ENCODE measurements at regions not wholly inside any gene's neighbourhood (a gene's known extent, or its start where the extent isn't known, plus 50 kb on each side); places are given as distances from the start of the nearest gene placed in this dataset.
A peak's percentile ranks its signal among the peaks of the same experiment; 100 is the strongest.

DNA sequence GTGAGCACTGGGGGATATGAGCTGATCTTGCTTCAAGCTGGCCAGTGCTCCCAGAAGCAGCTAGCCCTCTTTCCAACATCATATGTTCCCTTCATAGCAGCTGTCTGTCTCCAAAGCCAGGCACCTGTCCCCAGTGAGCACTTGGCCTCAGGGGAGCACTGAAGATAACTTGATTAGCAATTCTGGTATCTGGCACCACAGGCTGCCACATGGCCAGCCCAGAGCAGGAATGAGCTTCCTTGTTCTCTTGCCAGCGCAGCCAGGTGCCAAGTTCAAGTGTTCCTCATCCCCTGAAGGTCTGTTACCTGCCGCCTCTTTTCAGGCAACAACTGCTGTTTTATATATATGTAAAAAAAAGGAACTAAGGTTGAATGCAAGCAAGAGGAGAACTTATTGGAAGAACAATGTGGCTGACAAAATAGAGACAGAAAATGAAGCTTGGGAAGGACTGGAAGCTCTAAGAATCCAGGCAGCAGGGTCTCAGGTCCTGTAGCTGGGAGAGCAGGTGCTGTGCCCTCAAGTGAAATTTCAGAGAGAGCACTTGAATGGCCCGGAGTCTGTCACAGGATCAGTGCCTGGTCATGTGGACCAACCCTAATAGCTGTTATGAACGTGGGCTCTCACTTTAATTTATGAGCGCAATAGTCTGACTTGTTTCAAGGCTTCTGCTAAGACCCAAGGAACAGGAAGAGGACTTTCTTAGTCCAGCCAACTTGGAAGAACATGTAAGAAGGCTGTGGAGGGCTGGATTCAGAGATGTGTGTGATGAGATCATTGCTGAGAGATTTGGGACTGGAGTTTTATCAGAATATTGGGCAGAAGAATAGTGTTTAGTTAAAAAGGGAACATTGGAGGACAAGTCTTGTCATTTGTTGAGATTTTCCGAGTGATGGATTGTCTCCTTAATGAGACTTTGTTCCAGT, 267.2 kb downstream of the GLRX3 start:
- no peaks in the 10 kb centered on the region for H3K9me3 ChIP-seq (ENCODE audit: control insufficient read depth in 2 of 3, insufficient read depth in 1 of 3, low read length in 3 of 3)

GRCh38 chr10:130404476-130405055, 268.4 kb downstream of the GLRX3 start:
- Histone ChIP-seq H3K4me3 (ENCODE audit: low read length in 3 of 3) (no peak overlapping the region), H3K36me3 (ENCODE audit: control insufficient read depth in 2 of 3, insufficient read depth in 3 of 3, low read length in 3 of 3) (no peaks in the 10 kb centered on the region), H3K27ac (ENCODE audit: low read depth in 2 of 2, low read length in 2 of 2) (no peak overlapping the region), H3K27me3 (ENCODE audit: control insufficient read depth, insufficient read depth, low read length) (no peaks in the 10 kb centered on the region), H3K9ac (ENCODE audit: low read length in 3 of 3) (no peak overlapping the region), H3K4me1 (ENCODE audit: control insufficient read depth in 2 of 3, insufficient read depth in 2 of 3, low read depth in 1 of 3, low read length in 3 of 3) (no peaks in the 10 kb centered on the region), H3K9me3 (ENCODE audit: control insufficient read depth in 2 of 3, insufficient read depth in 1 of 3, low read length in 3 of 3) (no peaks in the 10 kb centered on the region)
- peak in 1 of 5 donors; percentile 3 for DNase-seq
- no peak for TF ChIP-seq CTCF (IDR thresholded peaks at IDR 0.05; ENCODE audit: borderline replicate concordance, extremely low read depth, insufficient read depth)
- FAIRE-seq, result no peak
- intact Hi-C loops (cut with DNase I), result no loop called here

More for the DNA sequence above, 267.2 kb downstream of the GLRX3 start:
- no peak overlapping the region for H3K9ac ChIP-seq (ENCODE audit: low read length in 3 of 3)
- H3K36me3 ChIP-seq (ENCODE audit: control insufficient read depth in 2 of 3, insufficient read depth in 3 of 3, low read length in 3 of 3), result no peaks in the 10 kb centered on the region
- H3K4me3 ChIP-seq (ENCODE audit: low read length in 3 of 3), result no peak overlapping the region
- no peak for TF ChIP-seq CTCF (IDR thresholded peaks at IDR 0.05; ENCODE audit: borderline replicate concordance, extremely low read depth, insufficient read depth)
- FAIRE-seq (no peak), DNase-seq (peak in 1 of 5 donors; percentile 32)
- intact Hi-C loops (cut with DNase I), result no loop called here
- no peak overlapping the region for H3K27ac ChIP-seq (ENCODE audit: low read depth in 2 of 2, low read length in 2 of 2)
- no peaks in the 10 kb centered on the region for H3K27me3 ChIP-seq (ENCODE audit: control insufficient read depth, insufficient read depth, low read length)
- no peaks in the 10 kb centered on the region for H3K4me1 ChIP-seq (ENCODE audit: control insufficient read depth in 2 of 3, insufficient read depth in 2 of 3, low read depth in 1 of 3, low read length in 3 of 3)

DNA sequence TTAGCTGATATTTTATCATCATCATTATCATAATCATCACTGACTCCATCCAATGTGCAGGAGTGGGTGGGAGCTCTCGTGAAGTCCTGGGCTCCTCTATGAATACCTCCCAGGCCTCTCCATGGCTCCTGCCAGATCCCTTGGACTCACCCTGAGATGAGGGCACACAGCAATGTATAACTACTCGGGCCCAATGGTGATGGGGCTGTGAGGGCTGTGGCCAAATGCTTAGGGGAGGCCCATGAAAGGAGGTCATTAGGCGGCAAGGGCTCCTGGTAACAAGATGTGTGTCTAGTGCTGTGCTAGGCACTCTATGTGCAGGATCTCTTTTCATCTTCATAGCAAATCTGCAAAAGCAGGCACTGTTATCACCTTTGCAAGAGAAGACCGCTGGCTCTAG, 270.9 kb downstream of the GLRX3 start:
- Histone ChIP-seq H3K4me1 (ENCODE audit: control insufficient read depth in 2 of 3, insufficient read depth in 2 of 3, low read depth in 1 of 3, low read length in 3 of 3) (no peaks in the 10 kb centered on the region), H3K27me3 (ENCODE audit: control insufficient read depth, insufficient read depth, low read length) (no peaks in the 10 kb centered on the region), H3K36me3 (ENCODE audit: control insufficient read depth in 2 of 3, insufficient read depth in 3 of 3, low read length in 3 of 3) (no peaks in the 10 kb centered on the region), H3K9ac (ENCODE audit: low read length in 3 of 3) (no peak overlapping the region), H3K4me3 (ENCODE audit: low read length in 3 of 3) (no peak overlapping the region), H3K27ac (ENCODE audit: low read depth in 2 of 2, low read length in 2 of 2) (no peak overlapping the region), H3K9me3 (ENCODE audit: control insufficient read depth in 2 of 3, insufficient read depth in 1 of 3, low read length in 3 of 3) (no peaks in the 10 kb centered on the region)
- FAIRE-seq, result no peak
- TF ChIP-seq CTCF (IDR thresholded peaks at IDR 0.05; ENCODE audit: borderline replicate concordance, extremely low read depth, insufficient read depth), result no peak
- DNase-seq, result no peak
- intact Hi-C loops (cut with DNase I), result no loop called here
